NT2/D1 (cell line): ENCODE measurements at regions not wholly inside any gene's neighbourhood (a gene's known extent, or its start where the extent isn't known, plus 50 kb on each side); places are given as distances from the start of the nearest gene placed in this dataset.

Experiments used
- DNase-seq: peaks from one replicate; pipeline ENCODE4 v3.0.0-alpha.2; 2011; ENCODE audit warnings: low read depth, low spot score
- H3K27me3 ChIP-seq: 2 replicates; pipeline ENCODE4 v1.6.0; 2011; ENCODE audit warnings: mild to moderate bottlenecking; ENCODE audit not compliant: insufficient read length, insufficient read depth
- H3K36me3 ChIP-seq: 2 replicates; pipeline ENCODE4 v1.6.1; 2011; ENCODE audit warnings: mild to moderate bottlenecking, low read length, mixed read lengths; ENCODE audit not compliant: insufficient read depth, insufficient read length
- H3K4me1 ChIP-seq: 2 replicates; pipeline ENCODE4 v1.5.1; 2011; ENCODE audit not compliant: insufficient read depth, insufficient read length
- H3K4me3 ChIP-seq: 2 replicates; pipeline ENCODE4 v1.5.1; 2011; ENCODE audit warnings: low read depth; ENCODE audit not compliant: insufficient read length
- H3K9ac ChIP-seq: 2 replicates; pipeline ENCODE4 v1.6.0; 2011; ENCODE audit warnings: low read depth; ENCODE audit not compliant: insufficient read length
- H3K9me3 ChIP-seq: 2 replicates; pipeline ENCODE4 v1.5.1; 2011; ENCODE audit warnings: mild to moderate bottlenecking, low read length; ENCODE audit not compliant: insufficient read depth
- SUZ12 ChIP-seq: IDR thresholded peaks from 2 replicates; pipeline ENCODE4 v1.6.1; 2011; ENCODE audit not compliant: insufficient read length, insufficient read depth; ENCODE audit errors: extremely low read depth
- YY1 ChIP-seq: IDR thresholded peaks from 2 replicates; pipeline ENCODE4 v1.6.1; 2011; ENCODE audit not compliant: insufficient read length, insufficient read depth
- ZNF274 ChIP-seq: IDR thresholded peaks from 2 replicates; pipeline ENCODE4 v1.6.1; 2011; ENCODE audit warnings: mild to moderate bottlenecking, low read depth, low read length

- TF ChIP-seq YY1 (no peak), SUZ12 (no peak), ZNF274 (no peak)
- no peak for DNase-seq
Measured at GRCh38 chr4:75370576-75370975, 143.6 kb downstream of the RCHY1 start.

GRCh38 chr4:75345423-75345822, 168.8 kb downstream of the RCHY1 start:
- H3K27me3 ChIP-seq: no peaks in the 10 kb centered on the region
- no peaks in the 10 kb centered on the region for H3K4me1 ChIP-seq
- DNase-seq: no peak
- H3K36me3 ChIP-seq: no peaks in the 10 kb centered on the region
- H3K9me3 ChIP-seq: no peaks in the 10 kb centered on the region
- TF ChIP-seq YY1 (no peak), ZNF274 (no peak), SUZ12 (no peak)
- no peak overlapping the region for H3K4me3 ChIP-seq
- no peak overlapping the region for H3K9ac ChIP-seq

More at GRCh38 chr4:75370576-75370975, 143.6 kb downstream of the RCHY1 start:
- no peak overlapping the region for H3K9ac ChIP-seq
- no peaks in the 10 kb centered on the region for H3K9me3 ChIP-seq
- no peaks in the 10 kb centered on the region for H3K36me3 ChIP-seq
- no peak overlapping the region for H3K4me3 ChIP-seq
- H3K27me3 ChIP-seq: no peaks in the 10 kb centered on the region
- H3K4me1 ChIP-seq: no peaks in the 10 kb centered on the region

- H3K9ac ChIP-seq: no peak overlapping the region
- no peak for TF ChIP-seq YY1
- TF ChIP-seq ZNF274: no peak
- no peak for TF ChIP-seq SUZ12
- H3K27me3 ChIP-seq: no peaks in the 10 kb centered on the region
- no peaks in the 10 kb centered on the region for H3K9me3 ChIP-seq
- H3K36me3 ChIP-seq: no peaks in the 10 kb centered on the region
- H3K4me1 ChIP-seq: no peaks in the 10 kb centered on the region
- no peak overlapping the region for H3K4me3 ChIP-seq
- no peak for DNase-seq
Measured at GRCh38 chr4:75344915-75345314, 169.3 kb downstream of the RCHY1 start.

- DNase-seq: no peak
- Histone ChIP-seq H3K4me3 (no peak overlapping the region), H3K4me1 (no peaks in the 10 kb centered on the region), H3K9me3 (no peaks in the 10 kb centered on the region), H3K9ac (no peak overlapping the region), H3K36me3 (no peaks in the 10 kb centered on the region), H3K27me3 (no peaks in the 10 kb centered on the region)
- no peak for TF ChIP-seq SUZ12
- TF ChIP-seq ZNF274: no peak
- no peak for TF ChIP-seq YY1
Measured at GRCh38 chr4:75343333-75343732, 170.9 kb downstream of the RCHY1 start.

- H3K4me1 ChIP-seq: no peaks in the 10 kb centered on the region
- no peaks in the 10 kb centered on the region for H3K36me3 ChIP-seq
- no peak for DNase-seq
- H3K27me3 ChIP-seq: no peaks in the 10 kb centered on the region
- no peak for TF ChIP-seq SUZ12
- no peak for TF ChIP-seq YY1
- TF ChIP-seq ZNF274: no peak
- H3K9ac ChIP-seq: no peak overlapping the region
- no peaks in the 10 kb centered on the region for H3K9me3 ChIP-seq
- H3K4me3 ChIP-seq: no peak overlapping the region
Measured at GRCh38 chr4:75340561-75340960, 173.6 kb downstream of the RCHY1 start.

- no peaks in the 10 kb centered on the region for H3K36me3 ChIP-seq
- no peak for TF ChIP-seq YY1
- TF ChIP-seq SUZ12: no peak
- no peak for TF ChIP-seq ZNF274
- H3K4me3 ChIP-seq: no peak overlapping the region
- H3K9me3 ChIP-seq: no peaks in the 10 kb centered on the region
- H3K4me1 ChIP-seq: no peaks in the 10 kb centered on the region
- no peak for DNase-seq
- no peak overlapping the region for H3K9ac ChIP-seq
- H3K27me3 ChIP-seq: no peaks in the 10 kb centered on the region
Measured at GRCh38 chr4:75338352-75338880, 175.8 kb downstream of the RCHY1 start.

- no peak for DNase-seq
- Histone ChIP-seq H3K4me1 (no peaks in the 10 kb centered on the region), H3K4me3 (no peak overlapping the region), H3K9ac (no peak overlapping the region), H3K36me3 (no peaks in the 10 kb centered on the region), H3K9me3 (no peaks in the 10 kb centered on the region; the same call in 1 of the 2 replicates), H3K27me3 (no peaks in the 10 kb centered on the region)
- TF ChIP-seq YY1 (no peak), ZNF274 (no peak), SUZ12 (no peak)
Measured at GRCh38 chr4:75327804-75328512, 186.2 kb downstream of the RCHY1 start.
